Dendritic cell treated with granulocyte-macrophage colony-stimulating factor and Interleukin-4, amounts not matched to agents 40 ng/mL and 50 ng/mL, for 4 days (primary cell): ENCODE measurements at regions not wholly inside any gene's neighbourhood (a gene's known extent, or its start where the extent isn't known, plus 50 kb on each side); places are given as distances from the start of the nearest gene placed in this dataset.
"Not testable (repeated sequence)": the region's sequence is repeated elsewhere in the genome, so short reads cannot be mapped to it uniquely, and the experiment has no call there.

Source experiments
- H3K27ac Mint-ChIP-seq: one replicate; pipeline ENCODE4 v1.8.0; 2022; ENCODE audit warnings: mild to moderate bottlenecking, mixed read lengths
- H3K27me3 Mint-ChIP-seq: one replicate; pipeline ENCODE4 v1.8.0; 2022; ENCODE audit warnings: mild to moderate bottlenecking, mixed read lengths
- H3K36me3 Mint-ChIP-seq: one replicate; pipeline ENCODE4 v1.8.0; 2022; ENCODE audit warnings: low read depth, mixed read lengths
- H3K4me1 Mint-ChIP-seq: one replicate; pipeline ENCODE4 v1.8.0; 2022; ENCODE audit warnings: low read depth, mixed read lengths
- H3K4me3 Mint-ChIP-seq: one replicate; pipeline ENCODE4 v1.8.0; 2022; ENCODE audit warnings: mild to moderate bottlenecking, moderate library complexity, mixed read lengths
- H3K9me3 Mint-ChIP-seq: one replicate; pipeline ENCODE4 v1.8.0; 2022; ENCODE audit warnings: mixed read lengths
- intact Hi-C: fragments of 100-400 bp; cut with micrococcal nuclease; formaldehyde crosslinking; loops from one replicate; pipeline ENCODE4 v1.15.0; 2022

GRCh38 chr9:81307791-81308190 is 381.6 kb downstream of the TLE1 start:
- H3K4me1 Mint-ChIP-seq, H3K27me3 Mint-ChIP-seq, H3K36me3 Mint-ChIP-seq, intact Hi-C loops, H3K4me3 Mint-ChIP-seq, H3K27ac Mint-ChIP-seq: not testable (repeated sequence)
- H3K9me3 Mint-ChIP-seq = peaks cover 18% of the 10 kb centered on the region

- H3K9me3 Mint-ChIP-seq = peaks cover 27% of the 10 kb centered on the region
- H3K27me3 Mint-ChIP-seq = no peaks in the 10 kb centered on the region
- H3K27ac Mint-ChIP-seq = no peak overlapping the region
- intact Hi-C loops = no loop called here
- H3K4me3 Mint-ChIP-seq = no peak overlapping the region
- peaks cover 6% of the 10 kb centered on the region for H3K4me1 Mint-ChIP-seq
- no peaks in the 10 kb centered on the region for H3K36me3 Mint-ChIP-seq
Observed at GRCh38 chr9:81305561-81306182, 383.7 kb downstream of the TLE1 start.

GRCh38 chr9:81303658-81304057 is 385.7 kb downstream of the TLE1 start:
- H3K36me3 Mint-ChIP-seq = no peaks in the 10 kb centered on the region
- no peak overlapping the region for H3K27ac Mint-ChIP-seq
- peaks cover 6% of the 10 kb centered on the region for H3K4me1 Mint-ChIP-seq
- H3K27me3 Mint-ChIP-seq = no peaks in the 10 kb centered on the region
- H3K9me3 Mint-ChIP-seq = peaks cover 28% of the 10 kb centered on the region
- intact Hi-C loops = no loop called here
- no peak overlapping the region for H3K4me3 Mint-ChIP-seq

- peaks cover 7% of the 10 kb centered on the region for H3K4me1 Mint-ChIP-seq
- H3K36me3 Mint-ChIP-seq = no peaks in the 10 kb centered on the region
- intact Hi-C loops = no loop called here
- no peak overlapping the region for H3K4me3 Mint-ChIP-seq
- peaks cover 30% of the 10 kb centered on the region for H3K9me3 Mint-ChIP-seq
- no peak overlapping the region for H3K27ac Mint-ChIP-seq
- H3K27me3 Mint-ChIP-seq = no peaks in the 10 kb centered on the region
Observed at GRCh38 chr9:81293651-81294050, 395.7 kb downstream of the TLE1 start.

DNA sequence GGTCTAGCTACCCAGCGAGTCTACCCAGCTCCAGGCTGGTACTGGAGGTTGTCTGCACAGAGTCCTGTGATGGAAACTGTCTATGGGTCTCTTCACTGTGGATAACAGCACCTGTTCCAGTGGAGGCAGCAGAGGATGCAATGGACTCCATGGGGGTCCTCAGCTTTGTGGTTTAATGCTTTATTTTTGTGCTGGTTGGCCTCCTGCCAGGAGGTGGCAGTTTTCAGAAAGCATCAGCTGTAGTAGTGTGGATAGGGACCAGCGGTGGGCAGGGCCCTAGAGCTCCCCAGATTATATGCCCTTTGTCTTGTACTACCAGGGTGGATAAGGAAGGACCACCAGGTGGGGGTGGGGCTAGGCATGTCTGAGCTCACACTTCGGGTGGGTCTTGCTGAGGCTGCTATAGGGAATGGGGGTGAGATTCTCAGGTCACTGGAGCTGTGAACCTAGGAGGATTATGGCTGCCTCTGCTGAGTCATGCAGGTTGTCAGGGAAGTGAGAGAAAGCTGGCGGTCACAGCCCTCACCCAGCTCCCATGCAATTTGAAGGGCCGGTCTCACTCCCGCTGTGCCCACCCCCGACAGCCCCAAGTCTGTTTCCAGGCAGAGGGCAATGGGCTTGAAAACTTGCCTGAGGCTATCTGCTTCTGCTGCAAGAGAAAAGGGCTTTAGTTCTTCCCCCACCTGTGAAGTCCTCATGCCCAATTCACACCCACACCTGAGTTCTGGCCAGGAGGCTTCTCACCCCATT is 397.1 kb downstream of the TLE1 start:
- H3K4me3 Mint-ChIP-seq = no peak overlapping the region
- peaks cover 21% of the 10 kb centered on the region for H3K9me3 Mint-ChIP-seq
- intact Hi-C loops = no loop called here
- peaks cover 7% of the 10 kb centered on the region for H3K4me1 Mint-ChIP-seq
- no peaks in the 10 kb centered on the region for H3K36me3 Mint-ChIP-seq
- no peak overlapping the region for H3K27ac Mint-ChIP-seq
- no peaks in the 10 kb centered on the region for H3K27me3 Mint-ChIP-seq

DNA sequence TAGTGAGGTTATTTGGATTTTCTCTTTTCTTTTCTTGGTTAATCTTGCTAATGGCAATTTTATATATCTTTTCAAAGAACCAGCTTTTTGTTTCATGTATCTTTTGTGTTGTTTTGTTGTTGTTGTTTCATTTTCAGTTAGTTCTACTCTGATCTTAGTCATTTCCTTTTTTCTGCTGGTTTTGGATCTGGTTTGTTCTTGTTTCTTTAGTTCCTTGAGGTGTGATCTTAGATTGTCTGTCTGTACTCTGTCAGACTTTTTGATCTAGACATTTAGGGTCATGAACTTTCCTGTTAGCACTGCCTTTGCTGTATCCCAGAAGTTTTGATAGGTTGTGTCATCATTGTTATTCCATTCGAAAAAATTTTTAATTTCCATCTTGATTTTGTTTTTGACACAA is 399.7 kb downstream of the TLE1 start:
- intact Hi-C loops = no loop called here
- H3K27me3 Mint-ChIP-seq = no peaks in the 10 kb centered on the region
- H3K9me3 Mint-ChIP-seq = peaks cover 30% of the 10 kb centered on the region
- no peak overlapping the region for H3K27ac Mint-ChIP-seq
- H3K4me1 Mint-ChIP-seq = peaks cover 7% of the 10 kb centered on the region
- no peak overlapping the region for H3K4me3 Mint-ChIP-seq
- no peaks in the 10 kb centered on the region for H3K36me3 Mint-ChIP-seq

DNA sequence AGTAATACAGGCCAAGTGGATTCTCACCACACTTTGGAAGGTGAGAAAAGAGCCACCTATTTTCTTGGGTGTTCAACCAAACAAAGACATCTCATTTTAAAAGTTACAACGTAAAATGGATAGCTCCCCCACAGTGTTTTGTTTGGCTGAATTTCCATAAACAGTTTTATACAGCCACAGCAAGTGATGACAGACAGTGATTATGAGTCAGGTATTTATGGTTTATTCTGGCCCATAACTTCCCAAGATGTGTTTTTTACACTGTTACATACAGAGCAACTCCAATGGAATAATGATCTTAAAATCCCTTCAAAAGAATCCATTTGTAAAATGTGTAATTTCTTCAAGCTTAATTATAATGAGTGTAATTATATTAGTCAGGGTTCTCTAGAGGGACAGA is 421.3 kb downstream of the TLE1 start:
- Mint-ChIP-seq H3K27ac (no peak overlapping the region), H3K9me3 (peaks cover 31% of the 10 kb centered on the region), H3K27me3 (no peaks in the 10 kb centered on the region), H3K4me1 (peaks cover 5% of the 10 kb centered on the region), H3K36me3 (no peaks in the 10 kb centered on the region), H3K4me3 (no peak overlapping the region)
- intact Hi-C loops = no loop called here

GRCh38 chr9:81266674-81267073 is 422.7 kb downstream of the TLE1 start:
- Mint-ChIP-seq H3K27ac (no peak overlapping the region), H3K9me3 (peaks cover 25% of the 10 kb centered on the region), H3K4me3 (no peak overlapping the region), H3K36me3 (no peaks in the 10 kb centered on the region), H3K4me1 (peaks cover 5% of the 10 kb centered on the region), H3K27me3 (no peaks in the 10 kb centered on the region)
- intact Hi-C loops = no loop called here

GRCh38 chr9:81266086-81266485 is 423.3 kb downstream of the TLE1 start:
- peaks cover 25% of the 10 kb centered on the region for H3K9me3 Mint-ChIP-seq
- intact Hi-C loops = no loop called here
- no peaks in the 10 kb centered on the region for H3K36me3 Mint-ChIP-seq
- peaks cover 5% of the 10 kb centered on the region for H3K4me1 Mint-ChIP-seq
- H3K27ac Mint-ChIP-seq = no peak overlapping the region
- no peaks in the 10 kb centered on the region for H3K27me3 Mint-ChIP-seq
- no peak overlapping the region for H3K4me3 Mint-ChIP-seq

DNA sequence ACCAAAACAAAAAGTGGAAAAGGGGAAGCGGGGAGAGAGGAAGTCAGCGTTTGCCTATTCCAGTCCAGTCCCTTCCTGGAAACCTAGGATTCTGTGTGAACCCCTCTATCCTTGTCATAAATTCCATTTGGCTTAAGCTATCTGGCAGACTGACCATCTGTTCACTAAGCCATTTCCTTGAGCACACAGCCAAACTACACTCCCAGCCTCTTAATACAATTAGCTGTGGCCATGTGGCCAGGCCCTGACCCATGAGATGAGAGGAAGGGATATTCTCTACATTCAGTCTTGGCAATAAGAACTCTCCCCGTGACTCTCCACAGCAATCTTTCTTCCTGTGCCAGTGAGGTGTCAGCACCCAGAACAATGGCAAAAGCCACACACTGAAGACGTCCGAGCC is 424.8 kb downstream of the TLE1 start:
- no peak overlapping the region for H3K27ac Mint-ChIP-seq
- H3K36me3 Mint-ChIP-seq = no peaks in the 10 kb centered on the region
- H3K9me3 Mint-ChIP-seq = peaks cover 12% of the 10 kb centered on the region
- peaks cover 12% of the 10 kb centered on the region for H3K4me1 Mint-ChIP-seq
- H3K27me3 Mint-ChIP-seq = no peaks in the 10 kb centered on the region
- no peak overlapping the region for H3K4me3 Mint-ChIP-seq
- intact Hi-C loops = no loop called here

GRCh38 chr9:81259896-81260295 is 429.5 kb downstream of the TLE1 start:
- H3K9me3 Mint-ChIP-seq = no peaks in the 10 kb centered on the region
- H3K36me3 Mint-ChIP-seq = no peaks in the 10 kb centered on the region
- intact Hi-C loops = no loop called here
- H3K4me1 Mint-ChIP-seq = peaks cover 12% of the 10 kb centered on the region
- H3K27me3 Mint-ChIP-seq = no peaks in the 10 kb centered on the region
- no peak overlapping the region for H3K4me3 Mint-ChIP-seq
- no peak overlapping the region for H3K27ac Mint-ChIP-seq

GRCh38 chr9:81256368-81256767 is 433.0 kb downstream of the TLE1 start:
- intact Hi-C loops = no loop called here
- no peak overlapping the region for H3K4me3 Mint-ChIP-seq
- no peaks in the 10 kb centered on the region for H3K9me3 Mint-ChIP-seq
- H3K4me1 Mint-ChIP-seq = peaks cover 7% of the 10 kb centered on the region
- no peaks in the 10 kb centered on the region for H3K27me3 Mint-ChIP-seq
- no peak overlapping the region for H3K27ac Mint-ChIP-seq
- H3K36me3 Mint-ChIP-seq = no peaks in the 10 kb centered on the region

GRCh38 chr9:81250606-81251005 is 438.7 kb downstream of the TLE1 start:
- intact Hi-C loops = no loop called here
- no peak overlapping the region for H3K27ac Mint-ChIP-seq
- no peaks in the 10 kb centered on the region for H3K27me3 Mint-ChIP-seq
- no peak overlapping the region for H3K4me3 Mint-ChIP-seq
- no peaks in the 10 kb centered on the region for H3K4me1 Mint-ChIP-seq
- no peaks in the 10 kb centered on the region for H3K36me3 Mint-ChIP-seq
- H3K9me3 Mint-ChIP-seq = no peaks in the 10 kb centered on the region

DNA sequence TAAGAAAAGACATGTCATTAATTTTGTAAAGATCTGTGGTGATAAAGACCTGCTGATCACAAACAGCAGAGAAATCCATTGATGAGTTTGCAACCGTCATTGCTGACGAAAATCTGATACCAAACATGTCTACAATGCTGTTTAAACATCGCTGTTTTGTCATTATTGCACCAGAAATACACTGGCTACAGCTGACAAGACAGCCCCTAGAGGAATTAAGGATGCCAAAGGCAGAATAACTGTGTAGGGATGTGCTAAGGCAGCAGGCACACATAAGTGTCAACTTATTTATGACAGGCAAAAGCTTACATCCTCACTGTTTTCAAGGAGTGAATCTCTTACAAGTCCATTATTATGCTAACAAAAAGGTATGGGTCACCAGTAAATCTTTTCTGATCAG is 439.3 kb downstream of the TLE1 start:
- no peaks in the 10 kb centered on the region for H3K27me3 Mint-ChIP-seq
- no peak overlapping the region for H3K4me3 Mint-ChIP-seq
- intact Hi-C loops = no loop called here
- no peak overlapping the region for H3K27ac Mint-ChIP-seq
- no peaks in the 10 kb centered on the region for H3K4me1 Mint-ChIP-seq
- H3K9me3 Mint-ChIP-seq = no peaks in the 10 kb centered on the region
- no peaks in the 10 kb centered on the region for H3K36me3 Mint-ChIP-seq
